NCI-H1436 (cell line): ENCODE measurements at regions not wholly inside any gene's neighbourhood (a gene's known extent, or its start where the extent isn't known, plus 50 kb on each side); places are given as distances from the start of the nearest gene placed in this dataset.
"Not testable (repeated sequence)": the region's sequence is repeated elsewhere in the genome, so short reads cannot be mapped to it uniquely, and the experiment has no call there.

Experiments used
- DNase-seq: peaks from one replicate; lab custom pipeline; 2025; lab: John Stamatoyannopoulos, UW

DNA sequence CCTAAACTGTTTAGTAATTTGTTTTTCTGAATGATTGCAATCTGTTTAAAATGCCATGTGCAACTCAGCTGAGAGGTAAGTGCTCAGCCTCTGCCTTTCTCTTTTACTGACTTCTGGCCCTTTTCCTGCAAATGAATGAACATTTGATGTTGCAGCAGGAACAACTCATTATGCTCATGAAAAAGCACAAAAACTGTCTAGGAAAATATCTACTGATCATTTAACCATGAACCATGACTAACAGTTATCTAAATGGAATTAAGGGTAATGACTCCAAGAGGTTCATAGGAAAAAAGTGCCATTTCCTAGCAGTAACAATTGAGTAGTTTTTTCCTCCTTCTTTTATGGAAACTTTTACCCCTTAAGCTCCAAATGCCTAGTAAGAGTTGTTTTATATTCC, 70.6 kb upstream of the ANKH start:
- DNase-seq, result no peak

DNA sequence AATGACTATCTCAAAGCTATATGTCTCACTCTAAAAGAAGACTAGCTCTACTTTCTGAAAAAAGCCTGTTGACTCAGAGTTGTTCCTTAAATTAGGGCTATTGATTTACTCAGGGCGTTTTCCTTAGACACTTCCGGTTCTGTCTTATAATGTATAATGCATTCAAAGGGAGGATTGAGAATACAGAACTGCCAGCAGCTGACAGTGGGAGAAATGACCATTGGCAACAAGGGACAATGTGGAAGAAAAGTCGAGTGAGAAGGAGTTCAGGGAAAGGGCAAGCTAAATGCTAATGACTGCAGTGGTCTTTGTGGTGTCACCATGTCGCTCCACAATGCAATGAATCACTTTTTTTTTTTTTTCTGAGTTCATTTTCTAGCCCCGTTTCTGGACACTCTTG, 65.7 kb upstream of the ANKH start:
- no peak for DNase-seq

DNA sequence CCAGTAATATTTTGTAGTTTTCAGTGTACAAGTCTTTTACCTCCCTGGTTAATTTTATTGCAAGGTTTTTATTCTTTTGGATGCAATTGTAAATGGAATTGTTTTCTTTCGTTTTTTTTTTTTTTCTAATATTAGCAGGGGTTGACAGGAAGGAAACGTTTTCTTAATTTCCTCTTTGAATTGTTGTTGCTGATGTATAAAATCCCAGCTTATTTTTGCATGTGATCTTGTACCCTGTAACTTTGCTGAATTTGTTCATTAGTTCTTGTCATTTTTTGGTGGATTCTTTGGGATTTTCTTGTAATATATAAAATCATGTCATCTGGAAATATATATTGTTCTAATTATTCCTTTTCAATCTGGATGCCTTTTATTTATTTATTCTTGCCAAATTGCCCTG, 65.0 kb upstream of the ANKH start:
- DNase-seq, result no peak

DNA sequence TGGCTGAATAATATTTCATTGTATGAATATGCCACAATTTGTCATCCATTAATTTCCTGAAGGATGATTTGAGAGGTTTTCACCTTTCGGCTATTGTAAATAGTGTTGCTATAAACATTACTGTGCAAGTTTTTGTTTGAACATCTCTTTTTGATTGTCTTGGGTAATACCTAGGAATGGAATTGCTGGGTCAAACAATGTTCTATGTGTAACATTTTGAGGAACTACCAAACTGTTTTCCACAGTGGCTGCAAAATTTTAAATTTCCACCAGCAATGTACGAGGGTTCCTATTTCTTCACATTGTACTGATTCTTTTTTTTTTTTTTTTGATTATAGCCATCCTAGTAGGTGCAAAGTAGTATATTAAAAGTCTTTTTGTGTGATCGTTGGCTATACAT, 63.8 kb upstream of the ANKH start:
- DNase-seq, result no peak

DNA sequence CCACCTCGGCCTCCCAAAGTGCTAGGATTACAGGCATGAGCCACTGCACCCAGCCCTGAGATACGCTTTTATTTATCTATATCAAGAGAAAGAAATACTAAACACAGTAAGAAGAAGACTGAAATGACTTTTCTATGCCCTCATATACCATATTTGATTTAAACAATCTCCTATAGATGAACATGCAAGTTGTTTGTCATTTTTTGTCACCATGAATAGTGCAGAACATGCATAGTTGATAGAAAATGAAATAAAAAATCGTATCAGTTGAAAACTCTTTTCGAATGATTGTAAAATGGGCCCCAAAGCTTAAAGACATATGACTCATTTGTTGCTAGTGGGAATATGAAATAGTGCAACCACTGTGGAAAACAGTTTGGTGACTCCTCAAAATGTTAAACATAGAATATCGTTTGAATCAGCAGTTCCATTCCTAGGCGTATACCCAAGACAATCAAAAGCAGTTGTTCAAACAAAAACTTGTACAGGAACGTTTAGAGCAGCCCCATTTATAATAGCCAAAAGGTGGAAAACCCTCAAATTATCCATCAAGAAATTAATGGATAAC, 61.4 kb upstream of the ANKH start:
- DNase-seq, result no peak

DNA sequence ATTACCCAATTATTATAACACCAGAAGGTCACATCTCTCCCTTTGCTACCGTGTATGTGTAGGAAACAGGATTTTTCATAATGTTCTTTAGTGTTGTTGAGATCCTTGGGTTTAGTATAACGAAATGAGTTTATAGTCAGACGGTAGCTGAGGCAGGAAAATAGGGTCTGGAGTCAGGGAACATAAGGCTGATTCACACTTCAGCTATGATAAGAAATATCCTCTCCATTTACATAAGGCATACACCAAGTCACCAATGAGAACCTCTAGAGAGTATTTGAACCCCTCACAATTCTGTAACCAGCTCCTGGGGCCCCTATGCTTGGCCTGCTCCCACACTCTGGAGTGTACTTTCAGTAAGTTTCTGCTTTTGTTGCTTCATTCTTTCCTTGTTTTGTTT, 58.9 kb upstream of the ANKH start:
- DNase-seq, result no peak

DNA sequence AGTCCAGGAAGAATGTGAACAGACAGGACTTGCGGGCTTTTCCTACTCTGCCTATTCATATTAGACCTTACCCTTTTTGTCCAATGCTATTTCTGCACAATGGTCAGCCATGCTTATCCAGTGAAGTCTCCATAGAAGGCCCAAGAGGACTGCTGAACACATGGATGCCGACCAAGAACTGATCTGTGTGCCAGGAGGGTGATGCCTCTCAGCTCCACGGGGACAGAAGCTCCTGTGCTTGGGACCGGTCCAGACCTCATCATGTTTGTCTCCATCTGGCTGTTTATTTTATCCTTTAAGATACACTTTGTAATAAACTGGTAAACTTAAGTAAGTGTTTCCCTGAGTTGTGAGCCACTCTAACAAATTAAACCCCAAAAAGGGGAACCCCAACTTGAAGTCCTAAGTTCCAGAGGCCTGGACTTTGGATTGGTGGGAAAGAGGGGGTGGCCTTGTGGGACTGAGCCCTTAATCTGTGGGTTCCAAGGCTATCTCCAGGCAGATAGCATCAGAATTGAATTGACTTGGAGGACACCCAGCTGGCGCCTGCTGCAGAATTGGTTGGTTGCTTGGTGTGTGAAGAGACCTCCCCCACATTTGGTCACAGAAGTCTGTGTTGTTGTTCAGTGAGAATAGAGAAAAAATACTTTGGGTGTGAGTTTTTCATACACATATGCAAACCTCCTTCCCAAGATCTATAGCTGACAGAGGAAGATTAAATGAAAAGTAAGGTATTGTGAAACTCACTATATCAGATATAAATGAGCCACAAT, 57.9 kb upstream of the ANKH start:
- no peak for DNase-seq

DNA sequence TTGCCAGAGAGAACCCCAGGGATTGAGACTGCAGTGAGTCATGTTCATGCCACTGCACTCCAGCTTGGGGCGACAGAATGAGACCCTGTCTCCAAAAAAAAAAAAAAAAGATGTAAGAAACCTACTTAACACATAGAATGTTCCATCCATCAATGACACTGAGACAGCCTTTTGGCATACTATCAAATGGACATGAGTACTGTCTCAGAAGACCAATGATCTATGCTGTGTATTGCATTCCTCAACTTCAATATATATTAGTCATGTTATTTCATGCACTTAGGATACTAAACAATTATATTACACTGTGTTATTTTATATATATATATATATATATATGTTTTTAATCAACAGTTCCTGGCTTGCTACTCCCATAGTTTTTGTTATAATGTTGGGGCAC, 57.1 kb upstream of the ANKH start:
- DNase-seq, result no peak

DNA sequence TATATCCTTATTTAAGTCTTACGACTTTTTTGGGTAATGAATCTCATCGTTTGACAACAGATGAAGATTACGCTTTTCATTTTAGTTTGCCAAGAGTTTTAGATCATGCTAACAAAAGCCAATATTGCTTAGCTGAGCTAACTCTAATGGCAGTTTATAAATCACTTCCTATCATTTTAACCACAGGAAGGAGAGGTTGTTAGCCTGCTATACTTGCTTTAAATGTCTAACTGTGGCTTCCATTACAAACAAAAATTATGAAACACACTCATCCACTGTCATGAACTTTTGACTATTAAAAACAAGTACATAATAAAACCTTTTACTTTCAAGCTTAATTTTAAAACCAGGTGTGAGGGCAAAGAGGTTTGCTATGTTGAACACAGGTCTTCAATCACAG, 53.7 kb upstream of the ANKH start:
- no peak for DNase-seq

DNA sequence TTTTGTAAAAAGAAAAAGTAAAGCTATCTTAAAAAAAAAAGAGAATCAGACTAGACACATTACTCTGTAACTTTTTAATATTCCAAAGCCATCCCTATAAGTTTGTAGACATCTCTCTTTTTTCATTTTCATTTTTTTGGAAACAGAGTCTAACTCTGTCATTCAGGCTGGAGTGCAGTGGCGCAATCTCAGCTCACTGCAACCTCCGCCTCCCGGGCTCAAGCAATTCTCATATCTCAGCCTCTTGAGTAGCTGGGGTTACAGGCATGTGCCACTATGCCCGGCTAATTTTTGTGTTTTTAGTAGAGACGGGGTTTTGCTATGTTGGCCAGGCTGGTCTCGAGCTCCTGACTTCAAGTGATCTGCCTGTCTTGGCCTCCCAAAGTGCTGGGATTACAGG, 51.4 kb upstream of the ANKH start:
- not testable (repeated sequence) for DNase-seq

DNA sequence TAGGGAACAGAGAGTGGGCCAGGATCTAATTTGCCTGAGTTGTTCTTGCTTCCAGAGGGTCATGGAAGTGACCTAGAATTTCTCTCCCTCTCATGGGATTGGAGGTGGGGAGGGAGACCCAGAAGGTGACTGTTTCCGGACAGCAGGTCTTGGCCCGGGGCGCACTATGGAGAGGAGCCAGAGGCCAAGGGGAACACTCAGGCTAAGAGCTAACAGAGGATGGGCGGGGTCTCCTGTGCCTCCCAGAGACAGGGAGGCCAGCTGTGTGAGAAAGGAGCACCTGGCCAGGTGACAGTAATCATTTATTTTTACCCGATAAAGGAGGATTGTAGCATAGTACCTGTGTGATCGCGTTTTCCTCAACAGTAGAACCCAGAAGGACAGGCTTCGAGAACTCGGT, 50.9 kb upstream of the ANKH start:
- DNase-seq, result no peak
